ENCODE measurements at regions not wholly inside any gene's neighbourhood (a gene's known extent, or its start where the extent isn't known, plus 50 kb on each side); places are given as distances from the start of the nearest gene placed in this dataset.

DNA sequence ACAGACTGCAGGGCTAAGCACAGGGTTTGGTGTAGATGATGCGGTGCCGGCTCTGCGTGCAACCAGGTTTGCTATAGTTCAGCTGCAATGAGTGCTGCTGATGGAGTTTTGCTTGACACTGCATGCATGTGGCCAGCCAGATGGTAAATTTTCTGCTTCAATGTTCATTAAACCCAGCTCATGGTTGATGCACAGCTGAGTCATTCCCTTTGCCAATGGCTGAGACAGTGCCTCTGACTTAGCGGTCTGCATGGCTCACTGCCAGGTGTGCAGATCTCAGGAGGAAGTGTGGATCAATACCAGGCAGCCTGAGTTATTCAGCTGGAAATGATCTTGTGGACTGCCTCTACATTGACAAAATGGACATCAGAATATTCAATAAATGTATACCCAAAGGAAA is 172.7 kb upstream of the ZP4 start:
- TF ChIP-seq CTCF (conservative IDR thresholded peaks at IDR 0.05) = no peak
- TF ChIP-seq EZH2 (IDR thresholded peaks at IDR 0.05; ENCODE audit: low read depth) = no peak
